ENCODE measurements at regions not wholly inside any gene's neighbourhood (a gene's known extent, or its start where the extent isn't known, plus 50 kb on each side); places are given as distances from the start of the nearest gene placed in this dataset.

DNA sequence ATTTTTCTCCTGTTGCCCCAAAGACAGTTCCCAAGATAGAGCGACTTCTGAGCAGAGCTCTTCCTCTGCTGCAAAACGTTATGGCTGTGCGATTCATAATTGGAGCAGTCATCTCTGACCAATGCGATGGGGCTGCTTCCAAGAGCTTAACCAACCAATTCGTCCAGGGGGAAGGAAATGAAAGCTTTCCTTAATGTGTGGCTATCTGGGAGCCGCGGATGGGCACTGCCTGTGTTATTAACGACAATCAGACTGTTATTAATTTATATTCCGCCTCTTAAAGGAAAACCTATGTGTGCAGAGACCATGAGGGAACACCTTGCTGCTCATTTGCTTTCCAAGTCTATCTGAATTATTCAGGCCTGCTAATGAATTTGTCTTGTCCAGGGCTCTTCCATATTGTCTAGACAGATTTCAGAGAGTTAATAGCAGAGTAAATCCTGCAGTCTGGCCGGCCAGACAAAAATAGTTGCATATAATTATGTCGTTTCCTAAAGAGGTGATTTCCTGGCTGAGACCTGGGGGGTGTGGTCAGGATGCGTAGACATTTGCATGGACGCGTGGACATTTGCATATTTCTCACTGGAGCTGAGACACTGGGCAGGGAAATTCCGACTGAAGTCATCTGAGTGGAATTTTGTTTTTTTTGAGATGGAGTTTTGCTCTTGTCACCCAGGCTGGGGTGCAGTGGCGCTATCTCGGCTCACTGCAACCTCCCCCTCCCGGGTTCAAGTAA is 135.4 kb downstream of the HMX1 start (continued):
- TF ChIP-seq HDAC6 (IDR thresholded peaks at IDR 0.05; ENCODE audit: low read depth, low read length) = no peak
- no peak for TF ChIP-seq SIRT6 (IDR thresholded peaks at IDR 0.05; ENCODE audit: low read length)
- no peak for TF ChIP-seq USF2 (IDR thresholded peaks at IDR 0.05; ENCODE audit: low read length)

Data from H1 (cell line).